Liver (tissue), 7 donors: ENCODE measurements at regions not wholly inside any gene's neighbourhood (a gene's known extent, or its start where the extent isn't known, plus 50 kb on each side); places are given as distances from the start of the nearest gene placed in this dataset.
A peak's percentile ranks its signal among the peaks of the same experiment; 100 is the strongest.

Source experiments
- DNase-seq: peaks from one replicate; pipeline ENCODE4 v3.0.0-alpha.2; 2017; ENCODE audit warnings: low spot score
- H3K27ac ChIP-seq, 2 donors: one replicate each; pipeline ENCODE4 v1.7.0; 2013; ENCODE audit warnings: inconsistent platforms in 2 of 2, low read length in 2 of 2, control low read depth in 1 of 2, low read depth in 1 of 2, mild to moderate bottlenecking in 1 of 2
- H3K27me3 ChIP-seq, 4 donors: one replicate each; pipeline versions ENCODE4 v1.6.1 to v1.7.0; 2013; ENCODE audit warnings: low read length in 3 of 4, inconsistent platforms in 1 of 4, mild to moderate bottlenecking in 1 of 4, moderate library complexity in 1 of 4; ENCODE audit not compliant: control insufficient read depth in 4 of 4, insufficient read depth in 4 of 4
- H3K36me3 ChIP-seq, 4 donors: one replicate each; pipeline versions ENCODE4 v1.6.1 to v1.7.0; 2013; ENCODE audit warnings: low read length in 3 of 4, mild to moderate bottlenecking in 3 of 4, low read depth in 1 of 4, moderate library complexity in 1 of 4; ENCODE audit not compliant: control insufficient read depth in 4 of 4, insufficient read depth in 3 of 4
- H3K4me1 ChIP-seq, 4 donors: one replicate each; pipeline versions ENCODE4 v1.6.1 to v1.7.0; 2013; ENCODE audit warnings: low read length in 3 of 4, mild to moderate bottlenecking in 3 of 4, moderate library complexity in 1 of 4; ENCODE audit not compliant: control insufficient read depth in 4 of 4, insufficient read depth in 4 of 4
- H3K4me3 ChIP-seq, 3 donors: one replicate each; pipeline versions ENCODE4 v1.6.1 to v1.7.0; 2013; ENCODE audit warnings: low read length in 3 of 3, control low read depth in 1 of 3, low read depth in 1 of 3, mild to moderate bottlenecking in 1 of 3
- H3K9ac ChIP-seq, 2 donors: one replicate each; pipeline ENCODE4 v1.7.0; 2013; ENCODE audit warnings: low read length in 2 of 2, mild to moderate bottlenecking in 2 of 2, moderate library complexity in 2 of 2, control low read depth in 1 of 2, low read depth in 1 of 2
- H3K9me3 ChIP-seq, 4 donors: one replicate each; pipeline versions ENCODE4 v1.6.1 to v1.7.0; 2013; ENCODE audit warnings: low read length in 3 of 4; ENCODE audit not compliant: control insufficient read depth in 4 of 4
- EGR1 ChIP-seq, 2 donors: IDR thresholded peaks; 2 replicates each; pipeline ENCODE4 v1.6.1; 2016 to 2018; ENCODE audit warnings: antibody characterized with exemption in 2 of 2, low read depth in 2 of 2
- FOXA1 ChIP-seq: IDR thresholded peaks from 2 replicates; pipeline ENCODE4 v1.6.1; 2016; ENCODE audit warnings: antibody characterized with exemption
- FOXA2 ChIP-seq: IDR thresholded peaks from 2 replicates; pipeline ENCODE4 v1.6.1; 2016; ENCODE audit warnings: antibody characterized with exemption
- GABPA ChIP-seq, 2 donors: IDR thresholded peaks in 1 of 2; conservative IDR thresholded peaks in 1 of 2; 2 replicates each; pipeline ENCODE4 v1.6.1; 2016; ENCODE audit warnings: antibody characterized with exemption in 2 of 2, mild to moderate bottlenecking in 1 of 2, moderate library complexity in 1 of 2
- HNF4A ChIP-seq, 2 donors: conservative IDR thresholded peaks; 2 replicates each; pipeline ENCODE4 v1.6.1; 2016; ENCODE audit warnings: antibody characterized with exemption in 2 of 2, mild to moderate bottlenecking in 2 of 2
- HNF4G ChIP-seq: IDR thresholded peaks from 2 replicates; pipeline ENCODE4 v1.6.1; 2016; ENCODE audit warnings: antibody characterized with exemption
- JUND ChIP-seq, 2 donors: IDR thresholded peaks; 2 replicates each; pipeline ENCODE4 v1.6.1; 2016; ENCODE audit warnings: antibody characterized with exemption in 2 of 2
- NR2F2 ChIP-seq: IDR thresholded peaks from 2 replicates; pipeline ENCODE4 v1.6.1; 2016; ENCODE audit warnings: antibody characterized with exemption
- RAD21 ChIP-seq, 2 donors: IDR thresholded peaks; 2 replicates each; pipeline ENCODE4 v1.6.1; 2016; ENCODE audit warnings: antibody characterized with exemption in 2 of 2, mild to moderate bottlenecking in 2 of 2
- RXRA ChIP-seq, 2 donors: IDR thresholded peaks; 2 replicates each; pipeline ENCODE4 v1.6.1; 2017 to 2018; ENCODE audit warnings: antibody characterized with exemption in 2 of 2, mild to moderate bottlenecking in 1 of 2
- SP1 ChIP-seq: IDR thresholded peaks from 2 replicates; pipeline ENCODE4 v1.6.1; 2018; ENCODE audit warnings: antibody characterized with exemption, mild to moderate bottlenecking
- TAF1 ChIP-seq: conservative IDR thresholded peaks from 2 replicates; pipeline ENCODE4 v1.6.1; 2016; ENCODE audit warnings: antibody characterized with exemption, mild to moderate bottlenecking
- YY1 ChIP-seq: IDR thresholded peaks from 2 replicates; pipeline ENCODE4 v1.6.1; 2016; ENCODE audit warnings: antibody characterized with exemption, mild to moderate bottlenecking
- WGBS: extraction: QIAGEN DNeasy Blood & Tissue Kit; methylation state at CpG from one replicate; pipeline ENCODE4 v1.1.7; 2013; 5-methylcytosine and 5-hydroxymethylcytosine counted together
- TF ChIP-seq, protein P1 (sequence below): IDR thresholded peaks from 2 replicates; pipeline ENCODE4 v1.6.1; 2016; ENCODE audit warnings: antibody characterized with exemption
- TF ChIP-seq, protein P2 (sequence below): IDR thresholded peaks from 2 replicates; pipeline ENCODE4 v1.6.1; 2016; ENCODE audit warnings: antibody characterized with exemption, mild to moderate bottlenecking
- donor health status: healthy.
- donor health status: healthy.
- donor health status: healthy.
- donor health status: healthy.

DNA sequence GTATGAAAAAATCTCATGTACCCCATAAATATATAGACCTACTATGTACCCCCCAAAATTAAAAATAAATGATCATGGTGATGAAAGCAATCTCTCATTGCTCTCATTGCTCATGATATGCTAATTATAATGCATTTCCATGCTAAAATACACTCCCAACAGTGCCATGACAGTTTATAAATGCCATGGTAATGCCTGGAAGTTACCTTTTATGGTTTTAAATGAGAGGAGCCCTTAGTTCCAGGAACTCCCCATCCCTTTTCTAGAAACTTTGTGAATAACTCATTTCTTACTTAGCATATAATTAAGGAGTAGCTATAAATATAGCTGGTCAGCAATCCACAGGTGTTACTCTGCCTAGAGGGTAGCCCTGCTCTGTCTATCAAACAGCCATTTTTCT, 166.1 kb upstream of the RGS18 start:
- no peak overlapping the region for H3K4me3 ChIP-seq
- H3K9me3 ChIP-seq = no peaks in the 10 kb centered on the region
- no peaks in the 10 kb centered on the region for H3K36me3 ChIP-seq
- no peak for DNase-seq
- no peaks in the 10 kb centered on the region for H3K27me3 ChIP-seq
- no peak overlapping the region for H3K27ac ChIP-seq
- H3K4me1 ChIP-seq = no peaks in the 10 kb centered on the region
- TF ChIP-seq YY1 (no peak), FOXA2 (no peak), EGR1 (IDR thresholded peaks at IDR 0.05; ENCODE audit: low read depth in 2 of 2) (no peak), RAD21 (IDR thresholded peaks at IDR 0.05) (no peak), GABPA (IDR thresholded peaks at IDR 0.05 in 1 of 2, conservative IDR thresholded peaks at IDR 0.05 in 1 of 2) (no peak)
- TF ChIP-seq, protein P1, sequence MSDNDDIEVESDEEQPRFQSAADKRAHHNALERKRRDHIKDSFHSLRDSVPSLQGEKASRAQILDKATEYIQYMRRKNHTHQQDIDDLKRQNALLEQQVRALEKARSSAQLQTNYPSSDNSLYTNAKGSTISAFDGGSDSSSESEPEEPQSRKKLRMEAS = no peak
- TF ChIP-seq, protein P2, sequence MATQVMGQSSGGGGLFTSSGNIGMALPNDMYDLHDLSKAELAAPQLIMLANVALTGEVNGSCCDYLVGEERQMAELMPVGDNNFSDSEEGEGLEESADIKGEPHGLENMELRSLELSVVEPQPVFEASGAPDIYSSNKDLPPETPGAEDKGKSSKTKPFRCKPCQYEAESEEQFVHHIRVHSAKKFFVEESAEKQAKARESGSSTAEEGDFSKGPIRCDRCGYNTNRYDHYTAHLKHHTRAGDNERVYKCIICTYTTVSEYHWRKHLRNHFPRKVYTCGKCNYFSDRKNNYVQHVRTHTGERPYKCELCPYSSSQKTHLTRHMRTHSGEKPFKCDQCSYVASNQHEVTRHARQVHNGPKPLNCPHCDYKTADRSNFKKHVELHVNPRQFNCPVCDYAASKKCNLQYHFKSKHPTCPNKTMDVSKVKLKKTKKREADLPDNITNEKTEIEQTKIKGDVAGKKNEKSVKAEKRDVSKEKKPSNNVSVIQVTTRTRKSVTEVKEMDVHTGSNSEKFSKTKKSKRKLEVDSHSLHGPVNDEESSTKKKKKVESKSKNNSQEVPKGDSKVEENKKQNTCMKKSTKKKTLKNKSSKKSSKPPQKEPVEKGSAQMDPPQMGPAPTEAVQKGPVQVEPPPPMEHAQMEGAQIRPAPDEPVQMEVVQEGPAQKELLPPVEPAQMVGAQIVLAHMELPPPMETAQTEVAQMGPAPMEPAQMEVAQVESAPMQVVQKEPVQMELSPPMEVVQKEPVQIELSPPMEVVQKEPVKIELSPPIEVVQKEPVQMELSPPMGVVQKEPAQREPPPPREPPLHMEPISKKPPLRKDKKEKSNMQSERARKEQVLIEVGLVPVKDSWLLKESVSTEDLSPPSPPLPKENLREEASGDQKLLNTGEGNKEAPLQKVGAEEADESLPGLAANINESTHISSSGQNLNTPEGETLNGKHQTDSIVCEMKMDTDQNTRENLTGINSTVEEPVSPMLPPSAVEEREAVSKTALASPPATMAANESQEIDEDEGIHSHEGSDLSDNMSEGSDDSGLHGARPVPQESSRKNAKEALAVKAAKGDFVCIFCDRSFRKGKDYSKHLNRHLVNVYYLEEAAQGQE = no peak
- H3K9ac ChIP-seq = no peak overlapping the region

DNA sequence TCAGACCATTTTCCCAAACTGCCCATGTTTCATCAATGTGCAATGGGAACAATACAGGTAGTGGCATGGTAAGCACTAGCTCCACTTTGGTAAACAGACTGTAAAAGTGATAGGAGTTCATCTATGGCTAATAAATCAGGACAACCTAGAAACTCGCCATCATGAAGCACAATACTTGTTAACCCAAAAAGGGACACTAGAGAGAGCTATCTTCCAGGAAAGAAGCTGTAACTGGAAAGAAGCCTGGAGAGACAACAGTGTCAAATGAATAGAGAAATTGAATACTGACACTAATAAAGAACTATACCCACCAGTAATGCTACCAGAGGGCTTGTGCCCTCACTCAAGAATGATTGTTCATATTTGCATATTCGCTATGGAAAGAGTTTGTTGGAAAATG, 164.7 kb upstream of the RGS18 start:
- H3K9ac ChIP-seq = no peak overlapping the region
- H3K4me3 ChIP-seq = no peak overlapping the region
- TF ChIP-seq, protein P2 = no peak
- TF ChIP-seq FOXA1 = no peak
- TF ChIP-seq GABPA (IDR thresholded peaks at IDR 0.05 in 1 of 2, conservative IDR thresholded peaks at IDR 0.05 in 1 of 2) = no peak
- no peak for TF ChIP-seq TAF1
- peak in 1 of 2 donors; percentile 24 for TF ChIP-seq RAD21 (IDR thresholded peaks at IDR 0.05)
- TF ChIP-seq SP1 = no peak
- TF ChIP-seq EGR1 (IDR thresholded peaks at IDR 0.05; ENCODE audit: low read depth in 2 of 2) = no peak
- TF ChIP-seq NR2F2 = no peak
- H3K9me3 ChIP-seq = no peaks in the 10 kb centered on the region
- H3K4me1 ChIP-seq = no peaks in the 10 kb centered on the region
- H3K27me3 ChIP-seq = no peaks in the 10 kb centered on the region
- no peaks in the 10 kb centered on the region for H3K36me3 ChIP-seq
- no peak overlapping the region for H3K27ac ChIP-seq
- no peak for DNase-seq
- 36% methylated on average over 2 of the region's 2 CpGs for WGBS

- Histone ChIP-seq H3K27ac (no peak overlapping the region), H3K4me1 (no peaks in the 10 kb centered on the region), H3K27me3 (no peaks in the 10 kb centered on the region), H3K4me3 (no peak overlapping the region), H3K9ac (no peak overlapping the region), H3K36me3 (no peaks in the 10 kb centered on the region), H3K9me3 (no peaks in the 10 kb centered on the region)
- TF ChIP-seq FOXA2 (no peak), NR2F2 (no peak), RAD21 (IDR thresholded peaks at IDR 0.05) (no peak), FOXA1 (no peak), JUND (IDR thresholded peaks at IDR 0.05) (no peak), HNF4G (no peak), RXRA (IDR thresholded peaks at IDR 0.05) (no peak), TAF1 (no peak), HNF4A (conservative IDR thresholded peaks at IDR 0.05) (no peak)
- TF ChIP-seq, protein P1 = no peak
- DNase-seq = no peak
- 83% methylated on average over 3 of the region's 3 CpGs for WGBS
These were observed 156.2 kb upstream of the RGS18 start for GRCh38 chr1:192002063-192002462.
